Adrenal gland (tissue), 5 donors: ENCODE measurements at regions not wholly inside any gene's neighbourhood (a gene's known extent, or its start where the extent isn't known, plus 50 kb on each side); places are given as distances from the start of the nearest gene placed in this dataset.

Experiments used
- CTCF ChIP-seq, 6 experiments: fragments of 450-650 bp in 4 of 6; fragments of 200-600 bp in 2 of 6; sonication (generic) in 1 of 6; IDR thresholded peaks; 1 replicate in 5 of 6; 2 replicates in 1 of 6; pipeline versions ENCODE4 v1.5.1 to v1.8.0; 2016 to 2021; ENCODE audit warnings: antibody characterized with exemption in 6 of 6, mild to moderate bottlenecking in 2 of 6, moderate library complexity in 1 of 6
- POLR2A ChIP-seq, 2 donors: fragments of 450-650 bp; IDR thresholded peaks; one replicate each; pipeline ENCODE4 v1.6.1; 2017; ENCODE audit warnings: antibody characterized with exemption in 2 of 2, mild to moderate bottlenecking in 2 of 2, moderate library complexity in 1 of 2
- donor health status: DM: no; HTN: no; CAD: no.

- TF ChIP-seq CTCF (IDR thresholded peaks at IDR 0.05), result no peak
- TF ChIP-seq POLR2A (IDR thresholded peaks at IDR 0.05), result no peak
Observed at GRCh38 chr2:239563561-239563960, 162.7 kb upstream of the HDAC4 start.
